Stimulated activated effector memory CD8-positive, alpha-beta T cell treated with anti-CD3 and anti-CD28 coated beads, Interleukin-12 subunit alpha, Interleukin-12 subunit beta, amount 100 ng/mL, for 72 hours (primary cell): ENCODE measurements at regions not wholly inside any gene's neighbourhood (a gene's known extent, or its start where the extent isn't known, plus 50 kb on each side); places are given as distances from the start of the nearest gene placed in this dataset.
"Not testable (repeated sequence)": the region's sequence is repeated elsewhere in the genome, so short reads cannot be mapped to it uniquely, and the experiment has no call there.

Experiments
- ATAC-seq: fragments of 150-1000 bp; cut with Tn5 transposase; 2 replicates; pipeline ENCODE4 v1.10.0; 2021
- DNase-seq, 2 donors: peaks; one replicate each; pipeline ENCODE4 v3.0.0; 2021 to 2022; ENCODE audit warnings: low spot score in 2 of 2
- H3K27ac Mint-ChIP-seq: one replicate; pipeline ENCODE4 v1.8.0; 2022; ENCODE audit warnings: mild to moderate bottlenecking, mixed read lengths
- H3K36me3 Mint-ChIP-seq: one replicate; pipeline ENCODE4 v1.8.0; 2022; ENCODE audit warnings: mild to moderate bottlenecking, mixed read lengths
- H3K4me1 Mint-ChIP-seq: one replicate; pipeline ENCODE4 v1.8.0; 2022; ENCODE audit warnings: mixed read lengths
- H3K4me3 Mint-ChIP-seq: one replicate; pipeline ENCODE4 v1.8.0; 2022; ENCODE audit warnings: mild to moderate bottlenecking, mixed read lengths
- H3K9me3 Mint-ChIP-seq: one replicate; pipeline ENCODE4 v1.8.0; 2022; ENCODE audit warnings: mixed read lengths

DNA sequence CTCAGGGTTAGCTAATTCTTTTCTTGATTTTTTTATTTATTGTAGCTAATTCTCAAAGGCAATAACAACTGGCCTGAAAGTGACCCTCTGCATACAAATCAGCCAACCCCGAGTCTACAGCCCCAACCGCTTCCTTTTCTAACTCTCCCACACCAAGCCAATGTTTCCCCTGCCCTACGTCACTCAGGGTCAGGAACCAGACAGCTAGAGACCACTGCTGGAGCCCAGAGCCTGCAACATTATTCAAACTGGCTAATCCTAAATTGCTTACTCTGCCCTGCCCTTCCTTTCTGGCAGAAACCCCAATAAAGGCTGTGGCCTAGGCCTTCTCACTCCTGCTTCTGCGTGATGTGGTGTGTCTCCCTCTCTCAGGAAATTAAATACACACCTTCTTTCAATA, 320.7 kb downstream of the CBLN4 start:
- H3K9me3 Mint-ChIP-seq = peaks cover 7% of the 10 kb centered on the region
- DNase-seq (no peak), ATAC-seq (no peak)
- no peak overlapping the region for H3K27ac Mint-ChIP-seq
- no peaks in the 10 kb centered on the region for H3K36me3 Mint-ChIP-seq
- no peak overlapping the region for H3K4me3 Mint-ChIP-seq
- no peaks in the 10 kb centered on the region for H3K4me1 Mint-ChIP-seq

DNA sequence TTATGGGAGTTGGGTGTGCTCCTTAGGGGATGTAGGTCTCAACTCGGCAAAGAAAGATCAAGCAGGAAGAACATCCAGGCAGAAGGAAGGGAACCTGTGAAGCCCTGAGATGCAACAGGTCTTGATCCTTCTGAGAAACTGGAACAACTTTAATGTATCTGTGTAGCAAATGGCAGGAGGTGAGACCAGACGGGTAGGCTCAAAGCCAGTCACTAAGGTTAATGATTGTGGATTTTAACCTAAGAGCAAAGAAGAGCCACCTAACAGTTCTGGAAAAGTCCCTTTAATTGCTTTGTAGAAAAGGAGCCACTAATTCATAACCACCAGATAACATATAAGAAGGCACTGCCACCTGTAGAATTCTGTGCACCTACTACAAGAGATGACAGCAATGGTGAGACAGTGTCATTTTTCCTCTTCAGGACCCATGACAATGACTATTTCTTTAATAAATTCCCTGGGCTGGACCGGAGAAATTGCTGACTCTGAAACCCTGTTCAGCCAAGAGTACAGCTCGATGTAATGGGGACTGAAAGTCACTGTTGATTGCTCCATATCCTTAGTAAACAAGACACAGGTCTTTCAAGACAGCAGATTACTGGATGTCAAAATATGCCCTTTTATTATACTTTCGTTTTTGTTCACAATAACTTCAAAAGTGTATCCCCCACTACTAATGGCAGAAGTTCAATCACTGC, 326.2 kb downstream of the CBLN4 start:
- ATAC-seq = no peak
- Mint-ChIP-seq H3K27ac (no peak overlapping the region), H3K4me3 (no peak overlapping the region), H3K4me1 (no peaks in the 10 kb centered on the region), H3K9me3 (peaks cover 11% of the 10 kb centered on the region), H3K36me3 (no peaks in the 10 kb centered on the region)
- DNase-seq = no peak

GRCh38 chr20:55678126-55678525, 327.2 kb downstream of the CBLN4 start:
- Mint-ChIP-seq H3K9me3 (peaks cover 13% of the 10 kb centered on the region), H3K4me3 (no peak overlapping the region), H3K27ac (no peak overlapping the region), H3K36me3 (no peaks in the 10 kb centered on the region), H3K4me1 (no peaks in the 10 kb centered on the region)
- ATAC-seq (no peak), DNase-seq (no peak)

DNA sequence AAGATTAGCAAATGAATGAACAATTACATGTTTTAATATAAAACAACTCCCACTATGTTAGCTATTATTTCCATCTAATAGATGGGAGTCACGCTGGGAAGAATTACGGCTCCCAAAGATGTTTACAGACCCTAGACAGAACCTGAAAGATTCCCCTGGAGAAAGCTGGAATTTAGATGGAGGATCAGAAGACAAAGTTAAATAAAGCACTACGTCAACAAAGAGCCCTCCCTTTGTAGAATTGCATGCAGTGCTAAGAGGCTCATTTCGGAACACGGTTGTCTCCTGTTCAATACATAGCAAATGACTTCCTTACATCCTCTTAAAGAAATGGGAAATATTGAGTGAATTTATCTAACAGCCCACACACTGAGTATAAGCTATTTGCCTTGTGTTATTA, 328.3 kb downstream of the CBLN4 start:
- ATAC-seq (no peak), DNase-seq (no peak)
- H3K36me3 Mint-ChIP-seq = no peaks in the 10 kb centered on the region
- H3K27ac Mint-ChIP-seq = no peak overlapping the region
- H3K4me3 Mint-ChIP-seq = no peak overlapping the region
- peaks cover 13% of the 10 kb centered on the region for H3K9me3 Mint-ChIP-seq
- no peaks in the 10 kb centered on the region for H3K4me1 Mint-ChIP-seq

- no peak for ATAC-seq
- H3K9me3 Mint-ChIP-seq = peaks cover 11% of the 10 kb centered on the region
- H3K27ac Mint-ChIP-seq = no peak overlapping the region
- H3K4me1 Mint-ChIP-seq = no peaks in the 10 kb centered on the region
- DNase-seq = no peak
- H3K4me3 Mint-ChIP-seq = no peak overlapping the region
- H3K36me3 Mint-ChIP-seq = no peaks in the 10 kb centered on the region
These were observed 329.2 kb downstream of the CBLN4 start for GRCh38 chr20:55676097-55676496.

- Mint-ChIP-seq H3K4me3 (no peak overlapping the region), H3K9me3 (peaks cover 8% of the 10 kb centered on the region), H3K4me1 (no peaks in the 10 kb centered on the region), H3K36me3 (no peaks in the 10 kb centered on the region), H3K27ac (no peak overlapping the region)
- DNase-seq (no peak), ATAC-seq (no peak)
These were observed 336.7 kb downstream of the CBLN4 start for GRCh38 chr20:55668631-55669030.

DNA sequence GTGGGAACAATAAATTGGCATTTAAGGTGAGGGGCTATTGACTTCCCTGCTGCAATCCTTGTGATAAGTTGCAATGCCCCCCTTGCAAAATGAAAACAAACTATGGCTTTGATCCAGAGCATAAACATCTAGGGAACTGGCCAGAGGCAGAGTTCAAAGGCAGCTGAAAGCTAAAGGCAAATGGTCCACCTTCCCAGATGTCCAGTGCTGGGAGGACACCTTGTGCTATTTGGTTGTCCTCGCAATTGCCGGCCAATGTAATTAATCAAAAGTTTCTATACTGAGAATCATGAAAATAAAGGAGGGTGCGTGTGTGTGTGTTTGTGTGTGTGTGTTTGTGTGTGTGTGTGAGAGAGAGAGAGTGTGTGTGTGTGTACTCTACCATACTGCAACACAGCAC, 337.4 kb downstream of the CBLN4 start:
- Mint-ChIP-seq H3K9me3 (peaks cover 6% of the 10 kb centered on the region), H3K27ac (no peak overlapping the region), H3K36me3 (no peaks in the 10 kb centered on the region), H3K4me1 (no peaks in the 10 kb centered on the region), H3K4me3 (no peak overlapping the region)
- DNase-seq (no peak), ATAC-seq (no peak)

- Mint-ChIP-seq H3K4me1 (no peaks in the 10 kb centered on the region), H3K4me3 (no peak overlapping the region), H3K27ac (no peak overlapping the region), H3K9me3 (peaks cover 8% of the 10 kb centered on the region), H3K36me3 (no peaks in the 10 kb centered on the region)
- no peak for DNase-seq
- ATAC-seq = no peak
These were observed 338.3 kb downstream of the CBLN4 start for GRCh38 chr20:55667024-55667423.

- H3K27ac Mint-ChIP-seq = no peak overlapping the region
These were observed 349.0 kb downstream of the CBLN4 start for GRCh38 chr20:55656231-55656775.

GRCh38 chr20:55650657-55651360, 354.5 kb downstream of the CBLN4 start:
- Mint-ChIP-seq H3K27ac (no peak overlapping the region), H3K4me1 (no peaks in the 10 kb centered on the region), H3K36me3 (no peaks in the 10 kb centered on the region), H3K4me3 (no peak overlapping the region), H3K9me3 (peaks cover 16% of the 10 kb centered on the region)
- DNase-seq (no peak), ATAC-seq (no peak)

More at GRCh38 chr20:55656231-55656775, 349.0 kb downstream of the CBLN4 start:
- H3K36me3 Mint-ChIP-seq = no peaks in the 10 kb centered on the region
- ATAC-seq = no peak
- peaks cover 10% of the 10 kb centered on the region for H3K9me3 Mint-ChIP-seq
- no peaks in the 10 kb centered on the region for H3K4me1 Mint-ChIP-seq
- H3K4me3 Mint-ChIP-seq = no peak overlapping the region
- no peak for DNase-seq

DNA sequence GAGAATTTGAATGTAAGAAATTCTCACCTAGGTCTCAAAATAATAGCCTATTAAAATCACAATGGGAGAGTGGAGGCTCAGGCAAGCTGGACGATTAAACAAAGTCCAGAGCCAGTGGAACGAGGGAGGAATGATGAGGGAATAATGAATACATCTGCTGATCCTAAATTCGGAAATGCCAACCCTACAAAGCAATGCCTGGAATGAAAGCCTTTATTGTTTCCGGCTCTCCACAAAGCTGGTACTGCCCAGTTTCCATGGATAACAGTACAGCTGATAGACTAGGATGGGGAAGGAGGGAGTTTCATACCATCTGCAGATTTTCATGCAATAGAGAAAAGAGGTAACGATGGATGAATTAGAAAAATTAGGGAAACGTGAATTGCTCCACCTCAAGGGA, 356.1 kb downstream of the CBLN4 start:
- no peaks in the 10 kb centered on the region for H3K36me3 Mint-ChIP-seq
- DNase-seq (no peak), ATAC-seq (no peak)
- H3K4me3 Mint-ChIP-seq = no peak overlapping the region
- peaks cover 16% of the 10 kb centered on the region for H3K9me3 Mint-ChIP-seq
- H3K4me1 Mint-ChIP-seq = no peaks in the 10 kb centered on the region
- H3K27ac Mint-ChIP-seq = no peak overlapping the region

DNA sequence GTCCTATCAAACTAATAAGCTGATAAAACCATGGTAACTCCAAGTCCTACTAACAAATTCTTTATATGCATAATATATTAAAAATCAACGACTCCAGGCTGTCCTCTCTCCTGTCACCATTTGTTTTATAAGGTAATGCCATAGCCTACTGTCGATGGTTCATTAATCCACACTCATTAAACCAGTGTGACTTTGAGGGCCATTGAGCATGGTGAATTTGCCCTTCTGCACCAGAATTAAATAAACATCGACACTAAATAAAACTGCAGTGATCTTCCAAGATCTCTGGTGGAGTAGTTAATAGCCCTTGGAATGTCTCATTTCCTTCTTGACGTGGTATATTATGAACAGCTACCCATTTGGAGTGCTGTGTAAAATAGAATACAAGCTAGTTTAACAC, 358.5 kb downstream of the CBLN4 start:
- no peak overlapping the region for H3K27ac Mint-ChIP-seq
- H3K4me3 Mint-ChIP-seq = no peak overlapping the region
- no peaks in the 10 kb centered on the region for H3K36me3 Mint-ChIP-seq
- ATAC-seq (no peak), DNase-seq (no peak)
- H3K9me3 Mint-ChIP-seq = peaks cover 13% of the 10 kb centered on the region
- no peaks in the 10 kb centered on the region for H3K4me1 Mint-ChIP-seq

DNA sequence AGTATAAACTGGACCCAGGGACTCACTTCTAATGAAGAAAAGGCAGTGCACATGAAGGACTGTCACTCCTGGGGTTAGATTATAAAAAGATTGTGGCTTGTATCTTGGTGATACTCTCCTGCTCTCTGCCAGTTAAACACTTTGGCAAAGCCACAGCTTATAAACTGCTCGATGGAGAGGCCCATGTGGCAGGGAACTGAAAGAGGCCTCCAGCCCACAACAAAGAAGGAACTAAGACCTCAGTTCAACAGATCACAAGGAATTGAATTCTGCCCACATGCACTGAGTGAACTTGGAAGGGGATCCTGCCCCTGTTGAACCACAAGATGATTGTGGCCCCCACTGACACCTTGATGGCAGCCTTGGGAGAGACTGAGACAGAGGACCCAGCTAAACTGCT, 363.8 kb downstream of the CBLN4 start:
- H3K4me3 Mint-ChIP-seq = no peak overlapping the region
- ATAC-seq (no peak), DNase-seq (no peak)
- no peak overlapping the region for H3K27ac Mint-ChIP-seq
- peaks cover 5% of the 10 kb centered on the region for H3K9me3 Mint-ChIP-seq
- no peaks in the 10 kb centered on the region for H3K4me1 Mint-ChIP-seq
- H3K36me3 Mint-ChIP-seq = no peaks in the 10 kb centered on the region

DNA sequence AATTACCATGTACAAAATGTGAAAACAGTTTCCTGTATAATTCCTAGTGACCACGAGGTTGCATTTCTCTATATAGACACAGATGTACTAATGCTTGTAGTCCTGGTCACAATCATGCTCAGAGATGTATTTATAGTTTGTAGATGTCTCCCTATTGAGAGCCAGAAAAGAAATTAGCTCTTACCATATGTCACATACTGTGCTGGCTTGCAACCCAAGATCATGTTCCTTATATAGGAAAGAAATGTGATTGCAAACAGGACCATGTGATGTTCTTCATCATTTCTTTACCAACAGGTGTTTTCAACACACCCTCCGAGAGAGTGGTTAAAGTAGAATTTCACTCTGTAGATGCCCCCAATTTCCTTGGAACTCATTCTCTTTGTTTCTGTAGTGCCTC, 369.4 kb downstream of the CBLN4 start:
- no peak overlapping the region for H3K27ac Mint-ChIP-seq
- H3K4me3 Mint-ChIP-seq = no peak overlapping the region
- peaks cover 5% of the 10 kb centered on the region for H3K9me3 Mint-ChIP-seq
- no peaks in the 10 kb centered on the region for H3K36me3 Mint-ChIP-seq
- DNase-seq (no peak), ATAC-seq (no peak)
- no peaks in the 10 kb centered on the region for H3K4me1 Mint-ChIP-seq

DNA sequence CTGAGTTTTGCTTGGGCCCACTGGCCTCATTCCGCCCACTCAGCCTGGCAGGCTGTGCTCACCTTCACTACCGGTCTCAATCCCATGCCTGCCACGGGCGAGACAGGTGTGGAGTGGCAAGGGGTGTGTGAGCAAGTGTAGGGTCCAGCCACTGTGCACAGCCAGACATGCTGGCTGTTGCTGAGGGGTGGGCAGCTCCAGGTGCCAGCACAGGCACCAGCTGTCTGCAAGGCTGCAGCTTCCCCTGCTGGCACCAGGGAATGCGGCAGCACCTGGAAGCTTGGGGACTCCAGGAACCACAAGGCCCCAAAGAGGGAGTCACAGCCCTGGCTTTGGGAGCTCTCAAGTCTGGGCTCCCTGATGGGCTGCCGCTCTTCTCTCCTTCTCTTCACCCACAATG, 372.7 kb downstream of the CBLN4 start:
- Mint-ChIP-seq H3K36me3 (no peaks in the 10 kb centered on the region), H3K4me3 (no peak overlapping the region), H3K27ac (no peak overlapping the region), H3K9me3 (peaks cover 3% of the 10 kb centered on the region), H3K4me1 (no peaks in the 10 kb centered on the region)
- DNase-seq (no peak), ATAC-seq (no peak)

DNA sequence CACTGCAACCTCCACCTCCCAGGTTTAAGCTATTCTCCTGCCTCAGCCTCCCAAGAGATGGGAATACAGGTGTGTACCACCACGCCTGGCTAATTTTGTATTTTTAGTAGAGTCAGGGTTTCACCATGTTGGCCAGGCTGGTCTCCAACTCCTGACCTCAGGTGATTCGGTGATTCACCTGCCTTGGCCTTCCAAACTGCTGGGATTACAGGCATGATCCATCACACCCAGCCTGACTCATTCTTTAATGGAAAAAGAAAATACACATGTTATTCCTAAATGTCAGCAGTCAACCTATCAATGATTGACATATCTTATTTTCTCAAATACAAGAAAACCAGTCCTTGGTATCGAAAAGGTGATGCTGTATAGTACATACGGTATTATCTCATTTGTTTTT, 376.2 kb downstream of the CBLN4 start:
- not testable (repeated sequence) for H3K4me3 Mint-ChIP-seq, H3K9me3 Mint-ChIP-seq, ATAC-seq, DNase-seq, H3K27ac Mint-ChIP-seq, H3K36me3 Mint-ChIP-seq, H3K4me1 Mint-ChIP-seq
